Left lung (tissue), 4 donors: ENCODE measurements at regions not wholly inside any gene's neighbourhood (a gene's known extent, or its start where the extent isn't known, plus 50 kb on each side); places are given as distances from the start of the nearest gene placed in this dataset.

ENCODE experiments used
- ATAC-seq: fragments of 200-7000 bp; cut with Tn5 transposase; one replicate; pipeline ENCODE4 v1.9.1; 2020; ENCODE audit warnings: moderate library complexity
- DNase-seq, 4 donors: peaks; one replicate each; pipeline ENCODE4 v3.0.0-alpha.2; 2013 to 2020
- H3K27ac ChIP-seq, 2 donors: fragments of 200-600 bp; sonication (generic) in 1 of 2; one replicate each; pipeline versions ENCODE4 v1.5.0 to v1.8.0; 2020 to 2021
- H3K27me3 ChIP-seq, 2 donors: fragments of 200-600 bp; sonication (generic) in 1 of 2; one replicate each; pipeline versions ENCODE4 v1.5.0 to v1.8.0; 2020 to 2021
- H3K36me3 ChIP-seq, 2 donors: fragments of 200-600 bp; sonication (generic) in 1 of 2; one replicate each; pipeline versions ENCODE4 v1.5.0 to v1.8.0; 2020 to 2021
- H3K4me1 ChIP-seq, 2 donors: fragments of 200-600 bp; one replicate each; pipeline ENCODE4 v1.8.0; 2021
- H3K4me3 ChIP-seq, 2 donors: fragments of 200-600 bp; sonication (generic) in 1 of 2; one replicate each; pipeline versions ENCODE4 v1.5.0 to v1.8.0; 2020 to 2021; ENCODE audit warnings: mild to moderate bottlenecking in 1 of 2
- H3K9me3 ChIP-seq, 2 donors: fragments of 200-600 bp; sonication (generic) in 1 of 2; one replicate each; pipeline versions ENCODE4 v1.5.0 to v1.8.0; 2020 to 2021
- intact Hi-C, 2 donors: fragments of 100-400 bp; cut with DNase I; formaldehyde crosslinking; loops; one replicate each; pipeline versions ENCODE4 v1.11.2 to v1.14.2; 2022
- TF ChIP-seq, protein P1 (sequence below), 2 donors: fragments of 200-600 bp; sonication (generic) in 1 of 2; IDR thresholded peaks; one replicate each; pipeline versions ENCODE4 v1.5.0 to v1.8.0; 2021; ENCODE audit warnings: antibody characterized with exemption in 2 of 2
- donor health status: DM: no; HTN: yes; CAD: no.
- donor health status: DM: no; HTN: no; CAD: no.

DNA sequence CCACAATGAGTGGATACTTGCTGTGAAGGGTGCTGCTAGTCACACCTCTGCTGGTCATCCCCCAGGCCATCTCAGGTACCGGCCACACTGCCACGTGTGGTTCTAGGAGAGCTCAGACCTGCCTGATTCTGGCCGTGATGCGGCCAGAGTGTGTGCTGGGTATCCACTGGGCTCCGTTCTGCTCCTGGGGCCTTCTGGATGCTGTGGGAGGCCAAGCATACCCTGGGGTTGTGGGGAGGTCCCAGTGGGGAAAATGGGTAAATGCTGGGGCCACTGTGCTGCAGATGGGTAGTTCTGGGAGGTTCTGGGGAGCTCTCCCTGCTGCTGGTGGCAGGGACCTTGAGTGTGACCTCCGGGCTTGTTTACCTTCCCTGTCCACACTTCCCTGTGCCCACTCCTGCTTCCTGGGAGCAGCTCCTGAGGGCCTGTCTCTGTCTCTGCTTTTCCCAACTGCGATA, 318.4 kb downstream of the GLRX3 start:
- intact Hi-C loops: no loop called here
- Histone ChIP-seq H3K27me3 (peaks cover 0 to 49% of the 10 kb centered on the region in 2 donors), H3K9me3 (no peaks in the 10 kb centered on the region), H3K4me3 (no peak overlapping the region), H3K36me3 (no peaks in the 10 kb centered on the region), H3K27ac (no peak overlapping the region), H3K4me1 (no peaks in the 10 kb centered on the region)
- TF ChIP-seq, protein P1, sequence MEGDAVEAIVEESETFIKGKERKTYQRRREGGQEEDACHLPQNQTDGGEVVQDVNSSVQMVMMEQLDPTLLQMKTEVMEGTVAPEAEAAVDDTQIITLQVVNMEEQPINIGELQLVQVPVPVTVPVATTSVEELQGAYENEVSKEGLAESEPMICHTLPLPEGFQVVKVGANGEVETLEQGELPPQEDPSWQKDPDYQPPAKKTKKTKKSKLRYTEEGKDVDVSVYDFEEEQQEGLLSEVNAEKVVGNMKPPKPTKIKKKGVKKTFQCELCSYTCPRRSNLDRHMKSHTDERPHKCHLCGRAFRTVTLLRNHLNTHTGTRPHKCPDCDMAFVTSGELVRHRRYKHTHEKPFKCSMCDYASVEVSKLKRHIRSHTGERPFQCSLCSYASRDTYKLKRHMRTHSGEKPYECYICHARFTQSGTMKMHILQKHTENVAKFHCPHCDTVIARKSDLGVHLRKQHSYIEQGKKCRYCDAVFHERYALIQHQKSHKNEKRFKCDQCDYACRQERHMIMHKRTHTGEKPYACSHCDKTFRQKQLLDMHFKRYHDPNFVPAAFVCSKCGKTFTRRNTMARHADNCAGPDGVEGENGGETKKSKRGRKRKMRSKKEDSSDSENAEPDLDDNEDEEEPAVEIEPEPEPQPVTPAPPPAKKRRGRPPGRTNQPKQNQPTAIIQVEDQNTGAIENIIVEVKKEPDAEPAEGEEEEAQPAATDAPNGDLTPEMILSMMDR (IDR thresholded peaks at IDR 0.05): no peak
- DNase-seq: no peak
- no peak for ATAC-seq

DNA sequence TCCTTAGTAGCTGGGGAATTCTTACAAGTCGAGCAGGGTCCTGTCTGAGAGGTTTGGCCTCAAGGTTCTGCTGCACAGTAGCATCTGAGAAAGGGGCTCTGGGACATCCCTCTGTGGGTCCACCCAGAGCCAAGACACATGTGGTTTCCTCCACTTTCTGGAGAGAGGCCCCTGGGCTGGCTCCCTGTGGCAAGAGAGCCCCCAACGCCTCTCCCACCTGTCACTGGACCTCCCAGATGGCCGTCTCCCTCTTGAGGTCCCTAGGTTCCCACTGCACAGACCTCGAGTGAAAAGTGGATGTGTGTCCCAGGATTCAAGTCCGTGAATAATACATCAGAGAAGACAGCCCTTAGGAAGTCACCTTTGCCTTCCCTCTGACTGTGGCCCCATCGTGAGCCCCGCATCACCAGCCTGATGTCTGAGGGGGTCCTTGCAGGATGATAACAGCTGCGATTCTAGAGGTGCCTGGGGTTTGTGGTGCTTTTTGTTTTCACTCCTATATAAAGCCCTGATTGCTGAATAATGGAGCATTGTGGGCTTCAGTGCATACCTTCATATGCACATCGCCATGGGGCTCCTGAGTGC, 319.0 kb downstream of the GLRX3 start:
- intact Hi-C loops: no loop called here
- Histone ChIP-seq H3K36me3 (no peaks in the 10 kb centered on the region), H3K27ac (no peak overlapping the region), H3K4me1 (no peaks in the 10 kb centered on the region), H3K27me3 (peaks cover 0 to 46% of the 10 kb centered on the region in 2 donors), H3K4me3 (no peak overlapping the region), H3K9me3 (no peaks in the 10 kb centered on the region)
- TF ChIP-seq, protein P1 (IDR thresholded peaks at IDR 0.05): no peak
- no peak for DNase-seq
- ATAC-seq: no peak

DNA sequence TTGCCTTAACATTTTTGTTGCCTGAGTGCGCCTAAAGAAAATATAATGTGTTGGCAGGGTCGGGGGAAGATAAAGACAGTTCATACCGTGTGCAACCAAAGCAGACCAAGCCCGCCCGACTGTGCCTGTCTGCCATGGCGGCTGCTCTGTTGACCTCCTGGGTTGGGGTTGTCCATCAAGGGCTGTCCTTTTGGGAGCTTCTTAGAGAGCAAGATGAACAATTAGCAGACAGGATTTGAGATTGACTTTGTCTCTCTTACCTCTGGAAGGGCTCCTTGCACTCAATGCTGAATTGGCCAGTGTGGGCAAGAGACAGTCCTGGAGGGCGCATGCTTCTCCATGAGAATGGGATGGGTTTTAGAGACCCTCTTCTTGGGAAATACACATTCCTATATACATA, 319.6 kb downstream of the GLRX3 start:
- H3K4me3 ChIP-seq: no peak overlapping the region
- H3K27me3 ChIP-seq: peaks cover 0 to 46% of the 10 kb centered on the region in 2 donors
- no peaks in the 10 kb centered on the region for H3K36me3 ChIP-seq
- TF ChIP-seq, protein P1 (IDR thresholded peaks at IDR 0.05): no peak
- ATAC-seq (no peak), DNase-seq (no peak)
- no peaks in the 10 kb centered on the region for H3K9me3 ChIP-seq
- intact Hi-C loops: no loop called here
- no peaks in the 10 kb centered on the region for H3K4me1 ChIP-seq
- no peak overlapping the region for H3K27ac ChIP-seq

DNA sequence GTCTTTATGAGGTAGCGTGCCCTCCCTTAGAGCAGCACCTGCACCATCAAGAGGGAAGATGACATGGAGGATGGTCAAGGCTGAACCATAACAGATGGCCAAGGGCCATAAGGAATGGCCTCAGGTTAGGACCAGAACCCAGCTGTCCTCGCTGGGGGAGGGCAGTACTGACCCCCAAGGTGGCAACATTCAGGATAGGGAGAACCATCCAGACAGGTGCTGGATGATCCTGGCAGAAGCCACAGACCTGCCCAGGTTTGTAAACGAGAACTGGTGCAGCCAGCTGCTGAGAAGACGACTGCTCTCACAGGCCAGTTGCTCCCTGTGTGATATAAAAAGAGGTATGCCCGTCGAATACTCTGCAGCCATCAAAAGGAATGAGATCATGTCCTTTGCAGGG, 320.4 kb downstream of the GLRX3 start:
- DNase-seq (no peak), ATAC-seq (no peak)
- TF ChIP-seq, protein P1 (IDR thresholded peaks at IDR 0.05): no peak
- Histone ChIP-seq H3K4me3 (no peak overlapping the region), H3K27me3 (peaks cover 0 to 46% of the 10 kb centered on the region in 2 donors), H3K9me3 (no peaks in the 10 kb centered on the region), H3K27ac (no peak overlapping the region), H3K4me1 (no peaks in the 10 kb centered on the region), H3K36me3 (no peaks in the 10 kb centered on the region)
- intact Hi-C loops: no loop called here

DNA sequence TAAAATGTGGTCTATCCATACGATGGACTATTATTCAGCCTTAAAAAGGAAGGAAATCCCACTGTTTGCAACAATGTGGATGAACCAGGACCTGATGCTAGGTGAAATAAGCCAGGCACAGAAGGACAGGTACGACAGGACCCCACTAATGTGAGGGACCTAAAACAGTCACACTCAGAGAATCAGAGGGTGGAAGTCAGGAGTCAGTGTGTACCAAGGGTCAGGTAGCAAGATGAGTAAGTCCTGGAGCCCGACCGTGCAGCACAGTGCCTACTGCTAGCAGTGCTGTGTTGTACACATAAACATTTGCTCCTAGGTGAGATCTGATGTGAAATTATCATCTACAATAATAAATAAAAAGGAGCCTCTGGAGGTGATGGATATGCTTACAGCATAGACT, 322.3 kb downstream of the GLRX3 start:
- no peaks in the 10 kb centered on the region for H3K36me3 ChIP-seq
- intact Hi-C loops: no loop called here
- H3K4me3 ChIP-seq: no peak overlapping the region
- DNase-seq (no peak), ATAC-seq (no peak)
- no peak overlapping the region for H3K27ac ChIP-seq
- no peaks in the 10 kb centered on the region for H3K4me1 ChIP-seq
- H3K27me3 ChIP-seq: peaks cover 0 to 41% of the 10 kb centered on the region in 2 donors
- TF ChIP-seq, protein P1 (IDR thresholded peaks at IDR 0.05): no peak
- H3K9me3 ChIP-seq: no peaks in the 10 kb centered on the region
